Ovary (tissue), 7 donors: ENCODE measurements at regions not wholly inside any gene's neighbourhood (a gene's known extent, or its start where the extent isn't known, plus 50 kb on each side); places are given as distances from the start of the nearest gene placed in this dataset.

ENCODE experiments used
- DNase-seq, 5 donors: peaks; one replicate each; pipeline ENCODE4 v3.0.0-alpha.2; 2019 to 2020
- H3K27ac ChIP-seq, 2 donors: fragments of 200-600 bp; one replicate each; pipeline versions ENCODE4 v1.5.1 to v1.8.0; 2019 to 2022
- H3K27me3 ChIP-seq: fragments of 200-600 bp; one replicate; pipeline ENCODE4 v1.8.0; 2022
- H3K36me3 ChIP-seq: fragments of 200-600 bp; sonication (generic); one replicate; pipeline ENCODE4 v1.5.1; 2019
- H3K4me1 ChIP-seq: one replicate; pipeline ENCODE4 v1.8.1; 2013; ENCODE audit warnings: mild to moderate bottlenecking, moderate library complexity; ENCODE audit not compliant: insufficient read depth
- H3K4me3 ChIP-seq: fragments of 200-600 bp; sonication (generic); one replicate; pipeline ENCODE4 v1.5.1; 2017
- H3K9me3 ChIP-seq, 2 donors: fragments of 200-600 bp in 1 of 2; sonication (generic) in 1 of 2; one replicate each; pipeline versions ENCODE4 v1.5.1 to v1.8.1; 2013 to 2019; ENCODE audit warnings: mild to moderate bottlenecking in 1 of 2, moderate library complexity in 1 of 2
- EP300 ChIP-seq: sonication (generic); formaldehyde crosslinking; IDR thresholded peaks from one replicate; pipeline ENCODE4 v1.6.1; 2017; ENCODE audit warnings: antibody characterized with exemption
- POLR2A ChIP-seq: fragments of 450-650 bp; IDR thresholded peaks from one replicate; pipeline ENCODE4 v1.6.1; 2017; ENCODE audit warnings: antibody characterized with exemption, mild to moderate bottlenecking, moderate library complexity
- WGBS, 3 donors: extraction: QIAGEN DNeasy Blood & Tissue Kit in 1 of 3; methylation state at CpG; one replicate each; pipeline versions ENCODE4 v1.1.5 to v1.1.7; 2013 to 2017; 5-methylcytosine and 5-hydroxymethylcytosine counted together
- intact Hi-C, 4 donors: fragments of 100-400 bp; cut with DNase I; formaldehyde crosslinking; loops; one replicate each; pipeline versions ENCODE4 v1.11.0 to v1.15.1; 2022 to 2023
- TF ChIP-seq, protein P1 (sequence below), 3 donors: fragments of 450-650 bp in 2 of 3; fragments of 200-600 bp in 1 of 3; IDR thresholded peaks; one replicate each; pipeline versions ENCODE4 v1.5.1 to v1.8.0; 2016 to 2022; ENCODE audit warnings: antibody characterized with exemption in 3 of 3, mild to moderate bottlenecking in 1 of 3
- donor health status: DM: no; HTN: no; CAD: no; lungs with moderate emphysema.
- donor health status: DM: no; HTN: no; CAD: no.
- donor health status: Bipolar disorder and iron deficiency.
- donor health status: DM: no; HTN: no; CAD: no.
- donor health status: DM: yes; HTN: yes; CAD: no.

DNA sequence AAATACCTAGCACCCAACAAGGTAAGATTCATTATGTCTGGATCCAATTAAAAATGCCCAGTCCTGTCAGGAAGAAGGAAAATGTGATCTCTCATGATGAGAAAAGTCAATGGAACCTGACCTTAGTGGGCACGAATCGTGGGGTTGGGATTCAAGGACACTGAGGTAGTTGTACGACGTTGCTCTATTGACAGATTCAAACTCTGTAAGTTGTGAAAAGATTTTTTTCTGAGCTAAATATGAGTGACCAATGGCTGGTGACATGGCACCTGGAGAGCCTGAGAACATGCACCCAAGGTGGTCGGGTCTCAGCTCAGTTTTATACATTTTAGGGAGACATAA lies 148.2 kb downstream of the NDUFA10 start:
- no peak for TF ChIP-seq EP300
- TF ChIP-seq, protein P1, sequence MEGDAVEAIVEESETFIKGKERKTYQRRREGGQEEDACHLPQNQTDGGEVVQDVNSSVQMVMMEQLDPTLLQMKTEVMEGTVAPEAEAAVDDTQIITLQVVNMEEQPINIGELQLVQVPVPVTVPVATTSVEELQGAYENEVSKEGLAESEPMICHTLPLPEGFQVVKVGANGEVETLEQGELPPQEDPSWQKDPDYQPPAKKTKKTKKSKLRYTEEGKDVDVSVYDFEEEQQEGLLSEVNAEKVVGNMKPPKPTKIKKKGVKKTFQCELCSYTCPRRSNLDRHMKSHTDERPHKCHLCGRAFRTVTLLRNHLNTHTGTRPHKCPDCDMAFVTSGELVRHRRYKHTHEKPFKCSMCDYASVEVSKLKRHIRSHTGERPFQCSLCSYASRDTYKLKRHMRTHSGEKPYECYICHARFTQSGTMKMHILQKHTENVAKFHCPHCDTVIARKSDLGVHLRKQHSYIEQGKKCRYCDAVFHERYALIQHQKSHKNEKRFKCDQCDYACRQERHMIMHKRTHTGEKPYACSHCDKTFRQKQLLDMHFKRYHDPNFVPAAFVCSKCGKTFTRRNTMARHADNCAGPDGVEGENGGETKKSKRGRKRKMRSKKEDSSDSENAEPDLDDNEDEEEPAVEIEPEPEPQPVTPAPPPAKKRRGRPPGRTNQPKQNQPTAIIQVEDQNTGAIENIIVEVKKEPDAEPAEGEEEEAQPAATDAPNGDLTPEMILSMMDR (IDR thresholded peaks at IDR 0.05), result no peak
- TF ChIP-seq POLR2A, result no peak
- peaks cover 2% of the 10 kb centered on the region for H3K4me1 ChIP-seq
- DNase-seq, result no peak
- H3K27me3 ChIP-seq, result no peaks in the 10 kb centered on the region
- no peaks in the 10 kb centered on the region for H3K36me3 ChIP-seq
- intact Hi-C loops, result no loop called here
- WGBS, 3 donors, result 88 to 92% (median 92%) methylated on average over 5 of the region's 5 CpGs
- H3K4me3 ChIP-seq, result no peak overlapping the region
- H3K9me3 ChIP-seq, result no peaks in the 10 kb centered on the region
- H3K27ac ChIP-seq, result no peak overlapping the region

DNA sequence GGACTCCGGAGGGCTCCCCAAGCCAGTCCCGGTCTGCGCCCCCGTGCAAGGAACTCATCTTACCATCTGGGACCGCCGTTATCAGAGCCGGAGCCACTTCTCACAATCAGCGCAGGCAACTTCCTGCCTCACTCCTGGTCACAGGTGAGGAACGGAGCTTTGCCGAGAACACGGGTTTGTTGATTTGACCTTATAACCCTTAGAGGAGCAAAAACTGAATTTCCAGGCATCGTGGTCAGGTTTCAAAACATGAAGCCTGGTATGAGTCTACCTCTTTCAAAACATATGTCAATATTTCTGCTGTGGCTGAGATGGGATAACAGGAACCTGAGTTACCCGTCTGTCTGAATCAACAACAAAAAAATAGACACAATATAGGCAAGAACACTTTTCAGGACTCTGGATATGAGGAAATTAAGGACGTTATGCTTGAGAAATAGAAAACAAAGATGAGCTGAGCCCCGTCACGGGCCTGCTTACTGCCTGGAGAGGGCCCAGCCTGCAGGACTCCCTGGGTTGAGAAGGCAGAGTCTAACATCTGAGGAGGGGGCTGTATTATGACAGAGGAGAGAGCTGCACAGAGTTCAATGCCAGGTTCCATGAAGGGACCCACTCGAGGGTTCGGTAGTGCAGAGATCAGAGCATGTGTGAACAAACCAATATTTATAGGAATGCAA lies 148.7 kb downstream of the NDUFA10 start:
- H3K27ac ChIP-seq, result no peak overlapping the region
- TF ChIP-seq POLR2A, result no peak
- TF ChIP-seq, protein P1 (IDR thresholded peaks at IDR 0.05), result no peak
- TF ChIP-seq EP300, result no peak
- intact Hi-C loops, result no loop called here
- DNase-seq, result no peak
- no peak overlapping the region for H3K4me3 ChIP-seq
- no peaks in the 10 kb centered on the region for H3K4me1 ChIP-seq
- no peaks in the 10 kb centered on the region for H3K27me3 ChIP-seq
- H3K36me3 ChIP-seq, result no peaks in the 10 kb centered on the region
- WGBS, 3 donors, result 62 to 79% (median 71%) methylated on average over 18 of the region's 18 CpGs
- H3K9me3 ChIP-seq, result no peaks in the 10 kb centered on the region

DNA sequence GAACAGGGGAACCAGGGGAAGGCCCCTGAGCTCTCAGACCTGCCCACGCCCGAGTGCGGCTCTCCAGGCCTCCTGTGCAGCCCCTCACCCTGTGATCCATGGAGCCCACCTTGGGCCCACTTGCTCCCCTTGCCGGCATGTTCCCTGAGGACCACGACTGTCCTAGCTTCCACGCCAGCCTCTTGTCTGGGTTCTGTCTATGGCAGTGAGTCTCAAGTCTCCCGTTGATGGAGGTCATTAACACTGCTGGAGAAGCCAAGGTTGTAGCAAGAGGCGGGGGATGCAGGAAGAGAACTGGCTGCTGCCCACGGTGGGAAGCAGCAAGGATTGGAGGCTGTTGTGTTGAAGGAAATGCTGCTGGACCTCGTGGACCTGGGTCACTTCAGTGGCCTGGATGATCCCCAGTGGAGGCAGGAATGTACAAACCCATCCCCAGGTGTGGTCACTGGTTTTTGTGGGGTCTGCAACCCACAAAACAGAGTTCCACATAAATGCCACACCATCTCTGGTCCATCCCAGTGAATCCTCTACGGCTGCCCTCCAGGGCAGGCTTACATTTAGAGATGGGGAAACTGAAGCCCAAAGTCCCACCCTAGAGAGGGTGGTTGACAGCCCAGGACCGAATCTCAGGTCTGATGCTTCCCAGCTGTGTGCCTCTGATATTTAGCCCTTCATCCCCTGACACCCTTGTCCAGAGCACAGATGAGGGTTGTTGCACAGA lies 150.3 kb downstream of the NDUFA10 start:
- no peaks in the 10 kb centered on the region for H3K27me3 ChIP-seq
- intact Hi-C loops, result no loop called here
- H3K4me3 ChIP-seq, result no peak overlapping the region
- H3K4me1 ChIP-seq, result no peaks in the 10 kb centered on the region
- no peak overlapping the region for H3K27ac ChIP-seq
- 76 to 79% (median 78%) methylated on average over 12 of the region's 12 CpGs for WGBS, 3 donors
- H3K36me3 ChIP-seq, result no peaks in the 10 kb centered on the region
- no peak for DNase-seq
- H3K9me3 ChIP-seq, result no peaks in the 10 kb centered on the region
- TF ChIP-seq EP300, result no peak
- TF ChIP-seq, protein P1 (IDR thresholded peaks at IDR 0.05), result no peak
- no peak for TF ChIP-seq POLR2A

DNA sequence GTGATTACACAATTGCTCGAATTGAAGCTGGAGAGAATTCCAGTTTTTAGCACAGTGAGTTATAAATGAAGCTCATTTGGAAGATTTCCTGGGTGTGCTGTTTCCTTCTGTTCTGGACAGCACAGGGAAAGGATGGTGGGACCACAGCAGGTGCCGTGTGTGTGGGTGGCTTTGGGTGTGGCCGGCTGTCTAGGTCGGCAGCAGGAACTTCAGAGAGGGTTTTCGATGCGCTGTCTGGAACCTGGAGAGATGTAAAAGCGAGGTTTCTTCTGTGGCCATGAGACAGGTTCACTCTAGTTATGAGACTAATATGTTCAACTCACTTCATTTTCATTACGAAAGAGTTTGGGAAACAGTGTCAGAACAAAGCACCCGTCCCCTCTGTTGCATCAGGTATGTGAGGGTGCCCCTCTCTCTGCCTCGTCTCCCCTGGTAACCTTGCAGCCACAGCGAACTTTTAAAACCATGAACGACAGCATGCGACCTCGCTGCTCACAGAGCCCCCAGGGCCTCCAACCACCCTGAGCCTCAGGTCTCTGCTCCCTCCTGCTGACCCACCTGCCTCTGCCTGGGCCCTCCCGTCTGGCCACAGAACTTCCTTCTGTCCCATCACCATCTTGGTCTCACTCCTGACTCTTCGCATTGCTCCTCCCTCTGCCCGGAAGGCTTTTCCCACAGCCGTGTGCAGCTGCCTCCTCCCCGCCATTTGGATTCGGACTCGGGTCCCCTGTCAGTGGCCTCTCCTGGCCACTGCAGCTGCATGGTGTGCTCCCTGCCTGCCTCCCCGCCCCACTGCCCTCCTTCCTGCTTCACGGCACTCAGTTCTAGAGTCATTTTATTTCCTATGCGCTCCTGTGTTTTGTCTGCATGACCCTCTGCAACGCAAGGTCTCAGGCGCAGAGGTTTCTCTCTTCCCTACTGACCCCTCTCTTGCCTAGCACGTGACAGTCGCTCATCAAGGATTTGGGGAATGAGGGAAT lies 151.2 kb downstream of the NDUFA10 start:
- no peak for DNase-seq
- 74% methylated on average over 28 of the region's 28 CpGs for WGBS, 3 donors
- intact Hi-C loops, result no loop called here

More for the DNA sequence above, 151.2 kb downstream of the NDUFA10 start:
- Histone ChIP-seq H3K4me1 (no peaks in the 10 kb centered on the region), H3K4me3 (no peak overlapping the region), H3K9me3 (no peaks in the 10 kb centered on the region), H3K27ac (no peak overlapping the region), H3K27me3 (no peaks in the 10 kb centered on the region), H3K36me3 (no peaks in the 10 kb centered on the region)
- TF ChIP-seq POLR2A (no peak), EP300 (no peak)
- TF ChIP-seq, protein P1 (IDR thresholded peaks at IDR 0.05), result no peak
